ENCODE measurements at regions not wholly inside any gene's neighbourhood (a gene's known extent, or its start where the extent isn't known, plus 50 kb on each side); places are given as distances from the start of the nearest gene placed in this dataset.

DNA sequence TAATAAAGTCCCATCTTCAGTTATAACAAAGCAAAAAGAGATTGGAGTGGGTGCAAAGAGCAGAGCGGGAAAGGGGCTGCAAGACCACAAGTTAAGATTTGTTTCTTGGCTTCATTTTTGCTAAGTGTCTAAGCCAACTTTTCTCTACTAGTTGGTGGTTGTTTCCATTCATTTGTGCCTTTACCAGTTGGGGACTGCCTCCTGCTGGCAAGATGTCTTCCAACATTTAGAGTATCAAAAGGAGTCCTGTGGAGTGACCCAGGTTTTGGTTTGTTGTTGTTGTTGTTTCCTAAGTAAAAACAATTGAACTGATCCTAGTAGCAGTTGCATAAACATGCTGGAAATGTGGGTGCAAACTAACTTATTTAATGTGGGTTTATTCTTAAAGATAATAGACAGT lies 121.1 kb downstream of the SPATA18 start:
- TF ChIP-seq, protein P1, sequence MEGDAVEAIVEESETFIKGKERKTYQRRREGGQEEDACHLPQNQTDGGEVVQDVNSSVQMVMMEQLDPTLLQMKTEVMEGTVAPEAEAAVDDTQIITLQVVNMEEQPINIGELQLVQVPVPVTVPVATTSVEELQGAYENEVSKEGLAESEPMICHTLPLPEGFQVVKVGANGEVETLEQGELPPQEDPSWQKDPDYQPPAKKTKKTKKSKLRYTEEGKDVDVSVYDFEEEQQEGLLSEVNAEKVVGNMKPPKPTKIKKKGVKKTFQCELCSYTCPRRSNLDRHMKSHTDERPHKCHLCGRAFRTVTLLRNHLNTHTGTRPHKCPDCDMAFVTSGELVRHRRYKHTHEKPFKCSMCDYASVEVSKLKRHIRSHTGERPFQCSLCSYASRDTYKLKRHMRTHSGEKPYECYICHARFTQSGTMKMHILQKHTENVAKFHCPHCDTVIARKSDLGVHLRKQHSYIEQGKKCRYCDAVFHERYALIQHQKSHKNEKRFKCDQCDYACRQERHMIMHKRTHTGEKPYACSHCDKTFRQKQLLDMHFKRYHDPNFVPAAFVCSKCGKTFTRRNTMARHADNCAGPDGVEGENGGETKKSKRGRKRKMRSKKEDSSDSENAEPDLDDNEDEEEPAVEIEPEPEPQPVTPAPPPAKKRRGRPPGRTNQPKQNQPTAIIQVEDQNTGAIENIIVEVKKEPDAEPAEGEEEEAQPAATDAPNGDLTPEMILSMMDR (IDR thresholded peaks at IDR 0.05) = no peak
- TF ChIP-seq POLR2A (IDR thresholded peaks at IDR 0.05) (no peak), POLR2AphosphoS5 (IDR thresholded peaks at IDR 0.05) (no peak)
